ENCODE measurements at regions not wholly inside any gene's neighbourhood (a gene's known extent, or its start where the extent isn't known, plus 50 kb on each side); places are given as distances from the start of the nearest gene placed in this dataset.

DNA sequence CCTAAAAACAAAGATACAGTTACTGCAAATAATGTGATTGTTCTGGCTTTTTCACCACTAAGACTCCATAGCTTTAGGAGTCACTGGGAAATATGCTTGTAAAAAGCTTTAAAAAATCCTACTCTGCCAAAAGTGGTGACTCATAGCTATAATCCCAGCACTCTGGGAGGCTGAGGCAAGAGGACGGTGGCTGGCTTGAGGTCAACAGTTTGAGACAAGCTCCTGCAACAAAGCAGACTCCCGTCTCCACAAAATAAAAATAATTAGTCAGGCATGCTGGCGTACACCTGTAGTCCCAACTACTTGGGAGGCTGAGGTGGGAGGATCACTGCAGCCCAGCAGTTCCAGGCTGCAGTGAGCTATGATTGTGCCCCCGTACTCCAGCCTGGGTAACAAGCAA lies 406.4 kb downstream of the HTR1A start:
- DNase-seq = no peak
- Histone ChIP-seq H2AFZ (ENCODE audit: insufficient read depth, low read depth, low read length, poor library complexity, severe bottlenecking) (no peak overlapping the region), H3K36me3 (replicated peaks in 1 of 2; ENCODE audit: control insufficient read depth in 1 of 2, insufficient read depth in 2 of 2, low read length in 2 of 2) (no peaks in the 10 kb centered on the region), H3K9ac (ENCODE audit: insufficient read depth, low read length, poor library complexity, severe bottlenecking) (no peak overlapping the region), H3K27ac (ENCODE audit: low read depth in 1 of 2, low read length in 2 of 2) (no peak overlapping the region), H3K4me1 (ENCODE audit: control insufficient read depth in 1 of 2, insufficient read depth in 2 of 2, low read length in 2 of 2) (no peaks in the 10 kb centered on the region), H3K9me3 (replicated peaks in 1 of 2; ENCODE audit: control insufficient read depth in 1 of 2, insufficient read depth in 1 of 2, low read length in 2 of 2) (peaks cover 3 to 4% of the 10 kb centered on the region in 2 donors), H3K79me2 (ENCODE audit: insufficient read depth, low read length) (no peaks in the 10 kb centered on the region), H3K27me3 (ENCODE audit: control insufficient read depth in 2 of 2, insufficient read depth in 2 of 2, low read length in 2 of 2) (no peaks in the 10 kb centered on the region), H3K4me2 (replicated peaks; ENCODE audit: extremely low read depth, low read length, poor library complexity, severe bottlenecking) (no peak overlapping the region), H3K4me3 (replicated peaks in 1 of 3; ENCODE audit: low read depth in 2 of 3, low read length in 3 of 3) (no peak overlapping the region), H4K20me1 (ENCODE audit: insufficient read depth, low read length) (no peaks in the 10 kb centered on the region)
- Mint-ChIP-seq H3K27ac (no peak overlapping the region), H3K36me3 (no peaks in the 10 kb centered on the region), H3K4me1 (no peaks in the 10 kb centered on the region), H3K27me3 (ENCODE audit: low read depth in 3 of 3) (no peaks in the 10 kb centered on the region), H3K4me3 (no peak overlapping the region), H3K9me3 (peaks cover 0 to 5% (median 2%) of the 10 kb centered on the region in 7 donors)
- WGBS (ENCODE audit: insufficient coverage) = 90% methylated on average over 2 of the region's 4 CpGs
- intact Hi-C loops (cut with micrococcal nuclease) = no loop called here
- no peak for TF ChIP-seq CTCF (IDR thresholded peaks at IDR 0.05)

DNA sequence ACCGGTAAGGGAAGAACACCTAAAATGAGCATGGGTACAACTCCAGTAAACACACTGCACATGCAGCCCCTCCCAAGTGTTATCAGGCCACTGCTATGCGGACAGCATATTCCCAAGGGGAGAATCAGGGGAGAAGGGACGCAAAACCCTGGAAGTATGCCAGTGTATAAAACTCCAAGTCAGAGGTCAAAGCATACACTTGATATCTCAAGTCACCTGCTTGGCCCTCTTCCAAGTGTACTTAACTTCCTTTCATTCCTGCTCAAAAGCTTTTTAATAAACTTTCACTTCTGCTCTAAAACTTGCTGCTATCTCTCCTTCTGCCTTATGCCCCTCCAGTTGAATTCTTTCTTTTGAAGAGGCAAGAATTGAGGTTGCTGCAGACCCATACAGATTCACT lies 408.1 kb downstream of the HTR1A start:
- intact Hi-C loops (cut with micrococcal nuclease) = no loop called here
- no peaks in the 10 kb centered on the region for H3K36me3 Mint-ChIP-seq
- H2AFZ ChIP-seq (ENCODE audit: insufficient read depth, low read depth, low read length, poor library complexity, severe bottlenecking) = no peak overlapping the region
- WGBS (ENCODE audit: insufficient coverage) = 90% methylated on average over 2 of the region's 3 CpGs
- no peaks in the 10 kb centered on the region for H3K27me3 ChIP-seq (ENCODE audit: control insufficient read depth in 2 of 2, insufficient read depth in 2 of 2, low read length in 2 of 2)
- no peak for TF ChIP-seq CTCF (IDR thresholded peaks at IDR 0.05)
- no peaks in the 10 kb centered on the region for H3K4me1 ChIP-seq (ENCODE audit: control insufficient read depth in 1 of 2, insufficient read depth in 2 of 2, low read length in 2 of 2)
- no peak for DNase-seq
- peaks cover 0 to 4% of the 10 kb centered on the region in 2 donors for H3K9me3 ChIP-seq (replicated peaks in 1 of 2; ENCODE audit: control insufficient read depth in 1 of 2, insufficient read depth in 1 of 2, low read length in 2 of 2)
- no peaks in the 10 kb centered on the region for H3K79me2 ChIP-seq (ENCODE audit: insufficient read depth, low read length)
- H3K27ac Mint-ChIP-seq = no peak overlapping the region
- H3K4me1 Mint-ChIP-seq = no peaks in the 10 kb centered on the region
- no peaks in the 10 kb centered on the region for H4K20me1 ChIP-seq (ENCODE audit: insufficient read depth, low read length)
- no peaks in the 10 kb centered on the region for H3K27me3 Mint-ChIP-seq (ENCODE audit: low read depth in 3 of 3)
- no peak overlapping the region for H3K27ac ChIP-seq (ENCODE audit: low read depth in 1 of 2, low read length in 2 of 2)
- no peaks in the 10 kb centered on the region for H3K36me3 ChIP-seq (replicated peaks in 1 of 2; ENCODE audit: control insufficient read depth in 1 of 2, insufficient read depth in 2 of 2, low read length in 2 of 2)
- H3K4me3 ChIP-seq (replicated peaks in 1 of 3; ENCODE audit: low read depth in 2 of 3, low read length in 3 of 3) = no peak overlapping the region
- H3K9me3 Mint-ChIP-seq = peaks cover 0 to 2% (median 0%) of the 10 kb centered on the region in 7 donors
- H3K4me3 Mint-ChIP-seq = no peak overlapping the region
- H3K9ac ChIP-seq (ENCODE audit: insufficient read depth, low read length, poor library complexity, severe bottlenecking) = no peak overlapping the region
- no peak overlapping the region for H3K4me2 ChIP-seq (replicated peaks; ENCODE audit: extremely low read depth, low read length, poor library complexity, severe bottlenecking)

All from CD14-positive monocyte (primary cell).